HCT116 (cell line): ENCODE measurements at regions not wholly inside any gene's neighbourhood (a gene's known extent, or its start where the extent isn't known, plus 50 kb on each side); places are given as distances from the start of the nearest gene placed in this dataset.

Experiments
- ATAC-seq: fragments of 200-7000 bp; cut with Tn5 transposase; 2 replicates; pipeline ENCODE4 v1.9.1; 2020; ENCODE audit warnings: mild to moderate bottlenecking, moderate library complexity
- BruUV-seq: library from RNA; stranded (reverse); fragments of 400-500 nt; replicated peaks from 2 replicates; lab custom pipeline; 2021; lab: Mats Ljungman, UMichigan
- CTCF ChIA-PET: fragments of 300-600 bp; sonication (Branson Sonifier 250); formaldehyde crosslinking; loops from one replicate; lab custom pipeline; 2021; ENCODE audit warnings: antibody characterized with exemption; lab: Charles Lee
- POLR2A ChIA-PET: fragments of 300-600, 350-600 bp; sonication (Branson Sonifier 250); formaldehyde crosslinking; loops from one replicate; lab custom pipeline; 2021; ENCODE audit warnings: antibody characterized with exemption; lab: Charles Lee
- RAD21 ChIA-PET, 2 experiments: fragments of 300-600 bp; sonication (Branson Sonifier 250); formaldehyde crosslinking; loops; one replicate each; lab custom pipeline; 2023; ENCODE audit warnings: low total read pairs in 2 of 2; ENCODE audit not compliant: uncharacterized antibody in 2 of 2, unreplicated experiment in 2 of 2, low non-redundant PET in 1 of 2; lab: Charles Lee
- DNase-seq: peaks from one replicate; pipeline ENCODE4 v3.0.0-alpha.2; 2010; ENCODE audit warnings: low read depth, low spot score
- H2AFZ ChIP-seq: fragments of 200-600 bp; shearing (Covaris generic), sonication (generic); 2 replicates; pipeline ENCODE4 v1.6.1; 2017; ENCODE audit warnings: low read depth, mixed run types, mixed read lengths, antibody characterized with exemption, low read length; ENCODE audit not compliant: poor library complexity, severe bottlenecking
- H3K27ac ChIP-seq: 2 replicates; pipeline ENCODE4 v1.5.1; 2012; ENCODE audit warnings: low read depth, low read length
- H3K27me3 ChIP-seq: fragments of 200-600 bp; sonication (generic); 2 replicates; pipeline ENCODE4 v1.6.1; 2016; ENCODE audit warnings: mixed run types, low read length, mixed read lengths; ENCODE audit not compliant: insufficient read depth
- H3K36me3 ChIP-seq, 2 experiments: fragments of 200-500 bp in 1 of 2; fragments of 200-600 bp in 1 of 2; sonication (Bioruptor generic) in 1 of 2; sonication (generic) in 1 of 2; 2 replicates each; pipeline versions ENCODE4 v1.5.1 to v1.6.1; 2014 to 2016; ENCODE audit warnings: low read length in 2 of 2, inconsistent platforms in 1 of 2, mixed read lengths in 1 of 2, mixed run types in 1 of 2; ENCODE audit not compliant: insufficient read depth in 2 of 2, control insufficient read depth in 1 of 2
- H3K4me1 ChIP-seq, 2 experiments: fragments of 200-600 bp in 1 of 2; sonication (generic) in 1 of 2; 2 replicates each; pipeline versions ENCODE4 v1.5.1 to v1.6.1; 2012 to 2017; ENCODE audit warnings: low read length in 2 of 2, inconsistent platforms in 1 of 2, mild to moderate bottlenecking in 1 of 2, mixed read lengths in 1 of 2, mixed run types in 1 of 2, moderate library complexity in 1 of 2; ENCODE audit not compliant: insufficient read depth in 2 of 2, control insufficient read depth in 1 of 2
- H3K4me2 ChIP-seq: fragments of 200-600 bp; sonication (generic); 2 replicates; pipeline ENCODE4 v1.6.1; 2017; ENCODE audit warnings: mixed run types, low read length, mixed read lengths
- H3K4me3 ChIP-seq, 2 experiments: fragments of 200-600 bp in 1 of 2; sonication (generic) in 1 of 2; replicated peaks in 1 of 2; 2 replicates each; pipeline ENCODE4 v1.5.1; 2011 to 2016; ENCODE audit warnings: low read length in 2 of 2, control low read depth in 1 of 2, low read depth in 1 of 2, mild to moderate bottlenecking in 1 of 2, mixed read lengths in 1 of 2, mixed run types in 1 of 2
- H3K79me2 ChIP-seq: fragments of 200-600 bp; sonication (generic); 2 replicates; pipeline ENCODE4 v1.6.1; 2017; ENCODE audit warnings: mild to moderate bottlenecking, mixed run types, low read length, moderate library complexity, mixed read lengths; ENCODE audit not compliant: insufficient read depth
- H3K9ac ChIP-seq: fragments of 200-600 bp; sonication (generic); 2 replicates; pipeline ENCODE4 v1.6.1; 2016; ENCODE audit warnings: low read length, mixed read lengths
- H3K9me2 ChIP-seq: fragments of 200-600 bp; sonication (generic), shearing (Covaris generic); 2 replicates; pipeline ENCODE4 v1.6.1; 2017; ENCODE audit warnings: mixed run types, mild to moderate bottlenecking, moderate library complexity; ENCODE audit not compliant: insufficient read depth
- H3K9me3 ChIP-seq, 2 experiments: fragments of 200-500 bp in 1 of 2; fragments of 200-600 bp in 1 of 2; sonication (Bioruptor generic) in 1 of 2; sonication (generic) in 1 of 2; 2 replicates each; pipeline ENCODE4 v1.6.1; 2014 to 2017; ENCODE audit warnings: low read length in 2 of 2, mixed read lengths in 2 of 2, inconsistent platforms in 1 of 2, low read depth in 1 of 2, mild to moderate bottlenecking in 1 of 2, mixed run types in 1 of 2, moderate library complexity in 1 of 2; ENCODE audit not compliant: control insufficient read depth in 1 of 2, insufficient read depth in 1 of 2
- H4K20me1 ChIP-seq: fragments of 200-600 bp; sonication (generic), shearing (Covaris generic); 2 replicates; pipeline ENCODE4 v1.6.1; 2017; ENCODE audit warnings: mixed run types, mild to moderate bottlenecking, moderate library complexity; ENCODE audit not compliant: insufficient read depth
- CBX3 ChIP-seq: IDR thresholded peaks from 2 replicates; pipeline ENCODE4 v1.6.1; 2012; ENCODE audit warnings: low read depth
- CEBPB ChIP-seq: IDR thresholded peaks from 2 replicates; pipeline ENCODE4 v1.6.1; 2012; ENCODE audit warnings: low read depth
- ELF1 ChIP-seq: IDR thresholded peaks from 2 replicates; pipeline ENCODE4 v1.6.1; 2012; ENCODE audit warnings: low read depth, borderline replicate concordance
- EZH2 ChIP-seq: fragments of 200-600 bp; sonication (generic); IDR thresholded peaks from 2 replicates; pipeline ENCODE4 v1.6.1; 2017; ENCODE audit warnings: antibody characterized with exemption, mixed run types
- EZH2phosphoT487 ChIP-seq: fragments of 200-600 bp; IDR thresholded peaks from 2 replicates; pipeline ENCODE4 v1.6.1; 2018; ENCODE audit warnings: antibody characterized with exemption, borderline replicate concordance
- JUND ChIP-seq: IDR thresholded peaks from 2 replicates; pipeline ENCODE4 v1.6.1; 2012
- POLR2A ChIP-seq: IDR thresholded peaks from 2 replicates; pipeline ENCODE4 v1.7.0; 2011; ENCODE audit warnings: borderline replicate concordance; ENCODE audit not compliant: insufficient read depth, insufficient read length; ENCODE audit errors: extremely low read depth
- POLR2AphosphoS5 ChIP-seq: IDR thresholded peaks from 2 replicates; pipeline ENCODE4 v1.6.1; 2011; ENCODE audit warnings: mild to moderate bottlenecking, low read depth, low read length, moderate library complexity
- SIN3A ChIP-seq: IDR thresholded peaks from 2 replicates; pipeline ENCODE4 v1.6.1; 2012; ENCODE audit warnings: low read depth
- SRF ChIP-seq: IDR thresholded peaks from 2 replicates; pipeline ENCODE4 v1.6.1; 2012; ENCODE audit warnings: low read depth
- YY1 ChIP-seq: IDR thresholded peaks from 2 replicates; pipeline ENCODE4 v1.6.1; 2011; ENCODE audit warnings: low read length, low read depth, moderate library complexity, mild to moderate bottlenecking; ENCODE audit not compliant: insufficient replicate concordance; ENCODE audit errors: extremely low read depth
- intact Hi-C: fragments of 100-400 bp; cut with micrococcal nuclease; formaldehyde crosslinking; loops from 2 replicates; pipeline ENCODE4 v1.10.0; 2022
- TF ChIP-seq, protein P1 (sequence below): IDR thresholded peaks from 2 replicates; pipeline ENCODE4 v1.6.1; 2012
- TF ChIP-seq, protein P2 (sequence below): IDR thresholded peaks from 2 replicates; pipeline ENCODE4 v1.6.1; 2012; ENCODE audit warnings: low read depth

DNA sequence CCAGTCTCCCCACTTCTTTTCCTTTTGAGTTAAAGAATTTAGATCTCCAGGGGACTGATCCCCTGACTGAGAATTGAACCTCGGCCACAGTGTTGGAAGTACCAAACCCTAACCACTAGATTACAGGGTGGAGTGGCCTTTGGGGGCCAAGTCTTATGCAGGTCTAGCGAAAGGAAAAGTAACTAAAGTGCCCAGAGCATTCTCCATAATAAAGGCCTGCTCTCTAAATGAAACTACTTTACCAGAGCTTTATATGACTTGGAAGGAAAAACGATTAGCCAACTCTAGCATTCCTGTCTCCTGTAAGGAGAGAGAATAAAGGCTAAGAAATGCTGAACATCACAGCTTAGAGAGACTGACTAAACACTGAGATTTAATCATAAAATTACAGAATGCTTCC lies 788.0 kb downstream of the C4orf33 start:
- CTCF ChIA-PET = no interaction called here
- TF ChIP-seq EZH2phosphoT487 (no peak), ELF1 (no peak), POLR2A (no peak), SRF (no peak), CEBPB (no peak), YY1 (no peak), SIN3A (no peak), CBX3 (no peak), EZH2 (no peak), POLR2AphosphoS5 (no peak), JUND (no peak)
- TF ChIP-seq, protein P1, sequence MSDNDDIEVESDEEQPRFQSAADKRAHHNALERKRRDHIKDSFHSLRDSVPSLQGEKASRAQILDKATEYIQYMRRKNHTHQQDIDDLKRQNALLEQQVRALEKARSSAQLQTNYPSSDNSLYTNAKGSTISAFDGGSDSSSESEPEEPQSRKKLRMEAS = no peak
- TF ChIP-seq, protein P2, sequence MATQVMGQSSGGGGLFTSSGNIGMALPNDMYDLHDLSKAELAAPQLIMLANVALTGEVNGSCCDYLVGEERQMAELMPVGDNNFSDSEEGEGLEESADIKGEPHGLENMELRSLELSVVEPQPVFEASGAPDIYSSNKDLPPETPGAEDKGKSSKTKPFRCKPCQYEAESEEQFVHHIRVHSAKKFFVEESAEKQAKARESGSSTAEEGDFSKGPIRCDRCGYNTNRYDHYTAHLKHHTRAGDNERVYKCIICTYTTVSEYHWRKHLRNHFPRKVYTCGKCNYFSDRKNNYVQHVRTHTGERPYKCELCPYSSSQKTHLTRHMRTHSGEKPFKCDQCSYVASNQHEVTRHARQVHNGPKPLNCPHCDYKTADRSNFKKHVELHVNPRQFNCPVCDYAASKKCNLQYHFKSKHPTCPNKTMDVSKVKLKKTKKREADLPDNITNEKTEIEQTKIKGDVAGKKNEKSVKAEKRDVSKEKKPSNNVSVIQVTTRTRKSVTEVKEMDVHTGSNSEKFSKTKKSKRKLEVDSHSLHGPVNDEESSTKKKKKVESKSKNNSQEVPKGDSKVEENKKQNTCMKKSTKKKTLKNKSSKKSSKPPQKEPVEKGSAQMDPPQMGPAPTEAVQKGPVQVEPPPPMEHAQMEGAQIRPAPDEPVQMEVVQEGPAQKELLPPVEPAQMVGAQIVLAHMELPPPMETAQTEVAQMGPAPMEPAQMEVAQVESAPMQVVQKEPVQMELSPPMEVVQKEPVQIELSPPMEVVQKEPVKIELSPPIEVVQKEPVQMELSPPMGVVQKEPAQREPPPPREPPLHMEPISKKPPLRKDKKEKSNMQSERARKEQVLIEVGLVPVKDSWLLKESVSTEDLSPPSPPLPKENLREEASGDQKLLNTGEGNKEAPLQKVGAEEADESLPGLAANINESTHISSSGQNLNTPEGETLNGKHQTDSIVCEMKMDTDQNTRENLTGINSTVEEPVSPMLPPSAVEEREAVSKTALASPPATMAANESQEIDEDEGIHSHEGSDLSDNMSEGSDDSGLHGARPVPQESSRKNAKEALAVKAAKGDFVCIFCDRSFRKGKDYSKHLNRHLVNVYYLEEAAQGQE = no peak
- TF ChIP-seq, all 23 proteins: peak for 0
- Histone ChIP-seq H3K4me1 (no peaks in the 10 kb centered on the region), H3K79me2 (no peaks in the 10 kb centered on the region), H3K27ac (no peak overlapping the region), H3K4me2 (no peak overlapping the region), H3K27me3 (no peaks in the 10 kb centered on the region), H3K9ac (no peak overlapping the region), H3K9me3 (no peaks in the 10 kb centered on the region), H3K9me2 (no peaks in the 10 kb centered on the region), H3K4me3 (no peak overlapping the region), H2AFZ (no peak overlapping the region), H3K36me3 (no peaks in the 10 kb centered on the region), H4K20me1 (no peaks in the 10 kb centered on the region)
- intact Hi-C loops = no loop called here
- ATAC-seq (no peak), DNase-seq (no peak)
- RAD21 ChIA-PET = no interaction called here
- POLR2A ChIA-PET = no interaction called here
- no TSS peak for BruUV-seq
